Adrenal gland (tissue), 5 donors: ENCODE measurements at regions not wholly inside any gene's neighbourhood (a gene's known extent, or its start where the extent isn't known, plus 50 kb on each side); places are given as distances from the start of the nearest gene placed in this dataset.

Experiments
- POLR2A ChIP-seq, 2 donors: fragments of 450-650 bp; IDR thresholded peaks; one replicate each; pipeline ENCODE4 v1.6.1; 2017; ENCODE audit warnings: antibody characterized with exemption in 2 of 2, mild to moderate bottlenecking in 2 of 2, moderate library complexity in 1 of 2
- TF ChIP-seq, protein P1 (sequence below), 6 experiments: fragments of 450-650 bp in 4 of 6; fragments of 200-600 bp in 2 of 6; sonication (generic) in 1 of 6; IDR thresholded peaks; 1 replicate in 5 of 6; 2 replicates in 1 of 6; pipeline versions ENCODE4 v1.5.1 to v1.8.0; 2016 to 2021; ENCODE audit warnings: antibody characterized with exemption in 6 of 6, mild to moderate bottlenecking in 2 of 6, moderate library complexity in 1 of 6
- donor health status: DM: no; HTN: no; CAD: no.

DNA sequence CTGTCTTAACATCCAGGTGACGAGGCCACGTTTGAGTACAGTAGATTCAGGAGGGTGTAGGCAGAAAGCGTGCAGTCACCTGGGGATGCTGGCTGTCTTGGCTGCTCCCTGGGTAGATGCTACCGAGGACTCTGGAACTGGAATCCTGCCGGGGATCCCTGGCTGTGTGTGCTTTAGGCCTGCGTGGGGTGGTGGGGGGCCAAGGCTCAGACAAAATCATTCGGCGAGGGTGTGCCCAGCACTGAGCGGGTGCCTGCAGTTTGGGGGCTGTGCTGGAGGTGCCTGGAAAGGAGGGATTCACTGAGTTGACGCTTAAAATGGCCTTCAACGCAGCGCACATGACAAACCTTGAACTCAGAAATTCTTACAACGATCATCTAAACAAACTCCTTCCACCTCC, 93.5 kb upstream of the PODXL start:
- TF ChIP-seq, protein P1, sequence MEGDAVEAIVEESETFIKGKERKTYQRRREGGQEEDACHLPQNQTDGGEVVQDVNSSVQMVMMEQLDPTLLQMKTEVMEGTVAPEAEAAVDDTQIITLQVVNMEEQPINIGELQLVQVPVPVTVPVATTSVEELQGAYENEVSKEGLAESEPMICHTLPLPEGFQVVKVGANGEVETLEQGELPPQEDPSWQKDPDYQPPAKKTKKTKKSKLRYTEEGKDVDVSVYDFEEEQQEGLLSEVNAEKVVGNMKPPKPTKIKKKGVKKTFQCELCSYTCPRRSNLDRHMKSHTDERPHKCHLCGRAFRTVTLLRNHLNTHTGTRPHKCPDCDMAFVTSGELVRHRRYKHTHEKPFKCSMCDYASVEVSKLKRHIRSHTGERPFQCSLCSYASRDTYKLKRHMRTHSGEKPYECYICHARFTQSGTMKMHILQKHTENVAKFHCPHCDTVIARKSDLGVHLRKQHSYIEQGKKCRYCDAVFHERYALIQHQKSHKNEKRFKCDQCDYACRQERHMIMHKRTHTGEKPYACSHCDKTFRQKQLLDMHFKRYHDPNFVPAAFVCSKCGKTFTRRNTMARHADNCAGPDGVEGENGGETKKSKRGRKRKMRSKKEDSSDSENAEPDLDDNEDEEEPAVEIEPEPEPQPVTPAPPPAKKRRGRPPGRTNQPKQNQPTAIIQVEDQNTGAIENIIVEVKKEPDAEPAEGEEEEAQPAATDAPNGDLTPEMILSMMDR (IDR thresholded peaks at IDR 0.05), result no peak
- no peak for TF ChIP-seq POLR2A (IDR thresholded peaks at IDR 0.05)
